Left renal pelvis (tissue), 4 donors: ENCODE measurements at regions not wholly inside any gene's neighbourhood (a gene's known extent, or its start where the extent isn't known, plus 50 kb on each side); places are given as distances from the start of the nearest gene placed in this dataset.

Experiments used
- DNase-seq, 4 donors: peaks; one replicate each; pipeline ENCODE4 v3.0.0-alpha.2; 2013; ENCODE audit warnings: low read depth in 4 of 4, low spot score in 3 of 4

DNA sequence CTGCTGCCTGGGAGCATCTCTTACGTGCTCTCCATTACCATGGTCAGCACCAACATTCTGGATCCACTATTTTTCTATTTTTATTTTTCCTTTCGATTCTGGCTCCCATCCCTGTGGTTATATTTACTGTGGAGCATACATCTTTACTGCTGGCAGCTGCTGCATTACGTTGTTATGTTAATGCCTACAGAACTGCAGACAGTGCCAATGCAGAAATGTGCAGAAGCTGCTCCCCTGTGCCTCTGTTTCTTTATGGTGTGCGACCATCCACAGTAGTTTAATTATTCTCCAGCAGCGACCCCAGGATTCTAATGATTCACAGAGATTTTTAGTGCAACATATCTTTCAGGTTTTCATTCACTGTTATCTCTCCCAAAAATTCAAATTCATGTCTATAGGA lies 911.7 kb upstream of the SLITRK6 start:
- DNase-seq = no peak

DNA sequence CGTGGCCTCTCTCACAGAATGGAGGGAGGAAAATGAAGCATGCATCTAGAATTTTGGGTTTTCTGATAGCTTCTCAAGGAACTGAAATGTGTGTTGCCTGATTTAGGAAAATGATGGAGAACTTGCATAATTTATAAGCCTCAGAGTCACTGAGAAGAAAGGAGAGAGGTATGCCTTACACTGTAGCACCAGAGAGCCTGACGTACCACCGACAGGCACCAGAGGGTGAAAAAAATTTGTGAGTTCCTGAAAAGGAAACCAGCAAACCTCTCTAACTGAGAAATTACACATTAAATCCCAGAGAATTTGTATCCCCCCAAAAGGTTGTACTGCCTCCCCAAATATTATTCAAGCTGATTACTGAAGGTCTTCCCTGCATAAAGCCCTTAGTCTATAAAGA lies 915.3 kb upstream of the SLITRK6 start:
- no peak for DNase-seq

DNA sequence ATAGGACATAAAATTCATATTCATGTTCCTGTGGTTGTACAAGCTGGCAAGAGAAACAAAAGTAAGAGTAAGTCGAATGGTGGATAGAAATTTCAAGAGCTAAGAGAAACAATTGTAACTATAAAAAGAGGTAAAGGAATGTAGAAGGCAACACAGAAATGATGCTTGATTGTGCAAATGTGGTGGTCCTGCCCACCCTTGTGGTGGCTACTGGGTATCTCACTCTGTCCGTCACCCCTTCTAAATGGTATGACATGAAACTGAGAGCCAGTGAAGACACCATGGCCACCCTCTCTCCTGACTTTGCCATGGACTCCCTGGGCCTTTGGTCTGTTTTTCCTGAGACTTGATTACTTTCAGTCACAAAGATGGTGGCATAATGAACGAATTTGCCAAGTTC lies 925.9 kb upstream of the SLITRK6 start:
- DNase-seq = no peak

DNA sequence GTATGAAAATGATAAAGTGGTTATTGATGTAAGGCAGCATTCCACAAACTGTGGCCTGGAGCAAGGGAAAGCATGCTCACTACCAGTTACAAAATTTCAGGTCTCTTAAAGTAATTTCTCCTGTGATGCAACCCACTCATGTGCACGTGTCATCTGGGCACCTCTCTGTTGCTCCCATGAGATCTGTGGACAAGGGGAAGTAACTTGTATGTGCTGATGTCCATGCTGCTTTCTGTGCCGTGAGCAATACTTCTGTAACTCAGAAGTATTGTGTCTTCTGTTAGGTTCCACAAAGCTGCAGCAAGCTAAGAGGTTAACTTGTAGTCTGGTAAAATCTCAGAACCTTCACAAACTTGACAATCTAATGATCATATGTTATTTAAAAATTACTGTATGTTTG lies 930.0 kb upstream of the SLITRK6 start:
- DNase-seq = no peak

DNA sequence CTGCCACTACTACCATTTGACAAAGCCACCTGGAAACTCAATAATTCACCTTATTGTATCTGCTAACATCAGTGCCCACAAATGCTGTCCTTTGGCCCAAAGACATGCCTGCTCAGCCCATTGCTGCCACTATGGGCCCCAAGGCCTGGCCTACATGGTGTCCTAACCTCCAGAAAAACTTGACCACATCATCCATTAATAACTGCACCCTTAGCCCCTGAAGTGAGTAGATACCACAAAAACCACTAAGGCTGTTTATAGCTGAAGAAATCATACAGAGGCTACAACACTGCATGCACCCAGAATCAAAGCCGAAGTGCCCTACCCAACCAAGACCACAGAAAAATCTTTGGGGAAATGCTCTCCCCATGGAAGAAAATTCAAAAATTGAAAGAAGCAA lies 932.8 kb upstream of the SLITRK6 start:
- DNase-seq = no peak

DNA sequence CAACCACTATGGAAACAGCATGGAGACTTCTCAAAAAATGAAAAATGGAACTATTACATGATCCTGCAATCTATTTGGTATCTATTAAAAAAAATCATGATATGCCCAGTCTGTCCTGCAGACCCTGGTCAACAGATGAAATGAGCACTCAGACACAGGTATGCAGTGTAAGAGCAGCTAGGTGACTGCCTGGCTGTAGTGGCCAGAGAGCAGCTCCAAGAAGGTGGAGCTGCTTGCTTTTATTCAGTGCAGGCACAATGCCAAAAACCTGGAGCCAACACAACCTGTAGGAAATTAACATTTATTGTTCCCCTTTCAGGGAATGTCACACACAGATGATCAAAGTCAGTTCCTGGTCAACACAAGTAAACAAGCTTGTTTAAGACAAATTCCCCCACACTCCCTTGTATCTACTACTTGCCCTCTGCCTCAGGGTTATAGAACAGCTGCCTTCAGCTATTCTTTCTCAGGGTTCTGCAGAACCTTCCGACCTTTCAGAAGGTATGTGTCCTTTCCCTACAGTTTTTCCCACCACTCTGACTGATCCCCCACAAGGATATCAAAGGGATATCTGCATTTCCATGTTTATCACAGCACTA lies 933.7 kb upstream of the SLITRK5 start:
- DNase-seq = no peak

DNA sequence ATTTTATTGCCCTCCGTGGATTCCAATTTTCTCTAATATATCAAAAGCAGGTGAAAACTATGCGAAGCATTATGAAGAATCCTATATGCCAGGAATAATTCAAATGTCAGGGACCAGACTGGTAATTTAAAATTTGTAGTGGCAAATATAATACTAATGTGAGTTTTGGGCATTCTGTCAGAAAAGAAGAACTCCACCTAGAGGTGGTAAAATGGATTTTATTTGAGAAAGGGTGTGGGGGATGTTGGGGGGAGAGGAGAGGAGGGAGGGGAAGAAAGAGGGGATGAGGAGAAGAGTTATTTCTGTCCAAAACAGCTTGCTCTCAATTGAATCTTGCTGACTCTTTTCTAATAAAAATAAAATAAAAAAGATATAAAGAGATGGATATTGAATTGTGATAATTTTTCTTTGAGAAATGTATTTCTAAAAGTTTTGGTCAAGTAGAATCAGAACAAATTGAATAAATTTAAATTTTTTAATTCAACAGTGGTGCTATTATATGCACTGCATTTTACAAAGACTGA lies 929.3 kb upstream of the SLITRK5 start:
- DNase-seq = no peak

DNA sequence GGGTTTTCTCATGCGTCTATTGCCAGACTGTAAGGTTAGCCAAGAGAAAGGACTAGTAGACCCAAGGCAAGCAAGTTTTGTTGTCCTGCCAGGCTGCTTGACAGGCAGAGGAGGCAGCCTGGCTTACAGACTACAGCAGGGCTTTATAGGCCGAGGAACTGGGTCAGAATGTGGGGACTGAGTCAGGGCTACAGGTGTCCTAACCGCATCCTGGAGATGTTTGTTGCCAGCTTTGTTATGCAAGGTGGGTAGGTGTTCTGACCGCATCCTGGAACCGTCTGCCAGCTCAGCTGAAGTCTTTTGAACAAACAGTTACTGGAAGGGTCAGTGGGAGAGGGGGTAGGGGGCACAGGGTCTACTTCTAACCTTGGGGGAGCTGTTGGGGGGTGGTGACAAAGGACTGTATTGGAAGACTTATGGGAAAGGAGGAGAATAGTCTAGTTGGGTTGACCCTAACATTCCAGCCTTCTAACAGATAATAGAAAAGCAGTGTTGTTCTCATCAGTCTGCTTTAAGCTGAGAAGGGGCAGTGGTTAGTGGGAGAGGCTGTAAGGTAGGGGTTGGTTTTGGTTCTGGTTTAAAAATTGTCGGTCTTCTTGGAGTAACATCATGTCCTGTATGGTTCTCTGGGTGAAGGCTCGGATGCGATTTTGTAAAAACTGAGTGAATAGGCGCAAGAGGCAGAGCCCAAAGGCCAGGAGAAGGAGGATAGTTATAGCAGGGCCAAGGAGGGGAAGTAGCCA lies 913.8 kb upstream of the SLITRK5 start:
- no peak for DNase-seq

DNA sequence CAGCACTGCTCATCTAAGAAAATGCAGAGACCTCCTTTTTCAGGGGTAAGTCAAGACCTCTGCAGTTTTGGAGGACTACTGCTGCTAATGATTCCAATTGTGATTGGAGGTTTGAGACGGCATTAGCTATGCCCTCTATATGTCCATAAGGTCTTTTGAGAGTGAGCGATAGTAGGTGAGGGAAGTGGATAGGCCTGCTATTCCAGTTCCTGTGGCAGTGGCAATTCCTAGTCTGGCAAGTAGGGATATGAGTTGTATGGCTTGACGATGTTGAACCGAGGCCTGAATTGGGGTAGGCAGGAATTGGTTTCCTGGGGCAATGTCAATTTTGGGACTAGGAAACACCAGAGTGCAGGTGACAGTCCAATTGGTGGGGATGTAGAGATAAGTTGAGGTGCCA lies 913.1 kb upstream of the SLITRK5 start:
- DNase-seq = no peak

DNA sequence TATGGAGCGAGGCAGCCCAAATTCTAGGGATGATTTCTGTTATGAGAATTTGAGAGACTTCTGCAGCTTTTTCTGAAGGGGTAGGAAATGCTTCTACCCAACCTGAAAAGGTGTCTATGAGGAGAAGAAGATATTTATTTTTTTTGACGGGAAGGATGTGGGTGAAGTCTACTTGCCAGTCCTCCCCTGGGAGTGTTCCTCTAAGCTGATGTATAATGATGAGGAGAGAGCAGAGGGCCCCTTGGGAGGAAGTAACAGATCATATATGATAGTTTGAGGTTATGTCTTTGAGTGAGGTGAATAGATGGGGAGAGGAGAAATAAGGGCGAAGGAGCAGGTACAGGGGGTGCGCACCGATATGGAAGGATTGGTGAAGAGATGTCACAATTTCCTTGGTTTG lies 910.6 kb upstream of the SLITRK5 start:
- no peak for DNase-seq

DNA sequence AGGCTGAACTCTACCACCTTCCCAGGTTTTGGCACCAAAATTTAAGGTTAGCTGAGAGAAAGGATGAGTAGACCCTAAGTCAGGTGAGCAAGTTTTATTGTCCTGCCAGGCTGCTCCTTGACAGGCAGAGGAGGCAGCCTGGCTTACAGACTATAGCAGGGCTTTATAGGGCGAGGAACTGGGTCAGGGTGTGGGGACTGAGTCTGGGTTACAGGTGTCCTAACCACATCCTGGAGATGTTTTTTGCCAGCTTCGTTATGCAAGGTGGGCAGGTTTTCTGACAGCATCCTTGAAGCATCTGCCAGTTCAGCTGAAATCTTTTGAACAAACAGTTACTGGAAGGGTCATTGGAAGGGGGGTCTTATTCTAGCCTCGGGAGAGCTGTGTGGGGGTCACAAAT lies 905.7 kb upstream of the SLITRK5 start:
- DNase-seq = no peak

DNA sequence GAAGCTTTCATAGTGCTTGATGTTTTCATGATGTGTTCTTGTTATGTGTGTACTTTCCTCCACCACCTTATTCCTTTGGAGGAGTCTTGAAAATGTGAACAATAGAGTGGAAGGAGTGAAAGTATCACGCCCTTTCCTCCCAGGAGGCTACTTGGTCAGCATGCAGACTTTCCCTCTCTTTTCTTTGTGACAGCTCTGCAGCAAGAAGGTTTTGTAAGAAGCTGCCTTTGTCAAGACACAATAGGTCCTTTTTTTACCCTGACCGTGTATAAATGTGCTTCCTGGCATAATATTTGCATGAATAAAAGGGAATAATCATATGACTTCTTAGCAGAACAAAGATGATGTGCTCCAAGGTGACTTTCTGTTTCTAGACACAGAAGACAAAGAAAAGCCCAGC lies 882.6 kb upstream of the SLITRK5 start:
- no peak for DNase-seq

DNA sequence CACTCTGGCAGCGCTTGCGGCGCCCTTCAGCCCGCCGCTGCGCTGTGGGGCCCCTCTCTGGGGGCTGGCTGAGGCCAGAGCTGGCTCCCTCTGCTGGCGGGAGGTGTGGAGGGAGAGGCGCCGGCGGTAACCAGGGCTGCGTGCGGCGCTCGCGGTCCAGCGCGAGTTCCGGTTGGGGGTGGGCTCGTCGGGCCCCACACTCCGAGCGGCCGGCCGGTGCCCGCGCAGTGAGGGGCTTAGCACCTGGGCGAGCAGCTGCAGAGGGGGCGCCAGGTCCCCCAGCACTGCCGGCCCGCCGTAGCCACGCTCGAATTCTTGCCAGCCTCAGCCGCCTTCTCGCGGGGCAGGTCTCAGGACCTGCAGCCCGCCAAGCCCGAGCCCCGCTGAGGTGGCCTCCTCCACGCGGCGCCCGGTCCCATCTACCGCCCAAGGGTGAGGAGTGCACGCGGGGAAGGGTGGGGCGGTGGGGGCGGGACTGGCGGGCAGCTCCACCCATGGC lies 879.0 kb upstream of the SLITRK5 start:
- no peak for DNase-seq

DNA sequence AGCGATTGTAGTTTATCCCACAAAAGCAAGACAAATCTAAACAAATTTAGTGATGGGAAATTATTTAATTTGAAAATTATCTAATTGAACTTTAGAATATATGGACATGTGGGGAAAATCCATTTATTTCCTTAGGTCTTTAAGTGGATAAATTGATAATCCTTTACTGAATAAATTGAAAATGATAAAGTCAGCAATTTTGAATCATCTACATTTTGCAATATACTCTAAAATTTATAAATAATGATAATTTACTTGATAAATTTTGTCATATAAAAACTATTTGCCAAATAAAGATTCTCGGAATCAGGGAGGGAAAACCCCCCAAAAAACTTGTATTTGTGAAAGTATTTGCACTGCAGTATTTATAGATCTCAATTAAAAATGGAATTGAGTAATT lies 875.3 kb upstream of the SLITRK5 start:
- no peak for DNase-seq

DNA sequence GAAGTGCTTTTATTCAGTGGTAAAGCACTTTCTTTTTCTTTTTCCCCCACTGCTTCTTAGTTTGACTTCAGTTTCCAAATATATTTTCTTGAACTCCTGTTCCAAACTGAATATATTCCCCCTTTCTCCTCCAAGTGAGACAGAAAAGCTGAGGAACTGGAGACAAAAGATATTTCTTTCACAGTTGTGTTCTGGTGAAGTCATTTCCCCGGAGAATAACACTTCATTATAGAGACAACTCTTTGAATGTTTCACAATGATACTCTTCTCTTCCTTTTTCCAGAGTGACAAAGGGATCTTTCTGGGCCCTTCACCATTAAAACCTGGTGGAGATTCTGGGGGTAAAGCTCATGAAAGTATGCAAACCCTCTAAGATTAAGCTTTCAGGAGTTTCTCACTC lies 860.8 kb upstream of the SLITRK5 start:
- no peak for DNase-seq

DNA sequence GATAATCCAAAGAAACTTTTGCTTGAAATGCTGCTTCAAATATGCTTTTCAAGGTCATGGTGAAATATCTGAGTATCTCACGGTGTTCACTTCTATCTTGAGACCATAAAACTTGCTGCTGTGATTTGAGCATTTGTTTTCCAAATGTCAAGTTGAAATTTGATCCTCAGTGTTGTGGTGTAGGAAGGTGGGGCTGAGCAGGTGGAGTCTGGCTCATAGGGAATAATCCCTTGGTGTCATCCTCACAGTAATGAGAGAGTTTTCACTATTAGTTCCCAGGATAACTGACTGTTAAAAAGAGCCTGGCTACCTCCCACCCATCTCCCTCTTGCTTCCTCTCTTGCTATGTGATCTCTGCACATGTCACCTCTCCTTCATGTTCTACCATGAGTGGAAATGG lies 858.0 kb upstream of the SLITRK5 start:
- no peak for DNase-seq

DNA sequence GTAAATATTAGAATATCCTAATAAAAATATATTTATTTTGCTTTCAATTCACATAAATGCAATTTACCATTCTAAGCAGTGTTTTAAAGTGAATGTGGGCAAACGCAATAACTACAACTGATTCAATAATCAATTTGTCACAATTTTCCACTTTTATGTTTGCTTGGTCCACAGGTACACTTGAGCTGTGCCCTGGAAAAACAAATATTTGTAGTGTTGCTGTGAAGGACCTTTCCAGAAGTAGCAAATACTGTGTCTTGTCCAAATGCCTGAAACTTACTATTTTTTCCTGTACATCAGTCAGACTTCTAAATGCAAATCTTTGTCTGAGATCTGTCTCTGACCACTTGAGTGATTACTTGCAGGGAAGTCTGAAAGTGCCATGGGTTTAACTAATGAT lies 845.8 kb upstream of the SLITRK5 start:
- DNase-seq = no peak

DNA sequence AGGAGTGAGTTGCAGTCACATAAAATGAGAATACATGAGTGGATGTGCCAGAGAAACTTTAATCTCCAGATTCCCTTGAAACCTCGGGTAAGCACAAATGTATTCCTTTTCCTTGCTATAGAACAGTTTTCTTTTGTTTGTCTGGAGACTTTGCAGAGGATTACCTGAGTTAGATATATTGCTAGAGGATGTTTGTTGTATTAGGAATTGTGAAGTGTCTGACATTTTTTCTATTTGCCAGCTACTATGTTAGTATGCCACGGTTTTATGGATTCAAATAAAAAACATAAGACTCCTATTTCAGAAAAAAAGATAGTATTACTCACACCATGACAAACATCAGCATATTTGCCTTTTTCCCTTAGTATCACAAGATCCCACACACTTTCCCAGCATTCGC lies 844.9 kb upstream of the SLITRK5 start:
- no peak for DNase-seq

DNA sequence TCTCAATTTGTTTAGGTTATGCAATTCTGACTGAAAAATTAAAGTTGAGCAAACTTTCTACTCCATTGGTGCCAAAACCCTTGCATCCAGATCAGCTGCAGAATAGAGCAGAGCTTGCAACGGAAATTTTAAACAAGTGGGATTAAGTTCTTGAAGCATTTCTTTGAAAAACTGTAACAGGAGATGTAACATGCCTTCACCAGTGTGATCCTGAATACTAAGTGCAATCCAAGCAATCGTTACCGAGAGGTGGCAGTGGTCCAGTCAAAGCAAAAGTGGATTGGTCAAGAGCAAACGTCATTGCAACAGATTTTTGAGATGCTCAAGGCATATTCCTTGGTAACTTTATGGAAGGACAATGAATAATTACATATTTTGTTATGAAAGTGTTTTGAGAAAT lies 841.1 kb upstream of the SLITRK5 start:
- DNase-seq = no peak

DNA sequence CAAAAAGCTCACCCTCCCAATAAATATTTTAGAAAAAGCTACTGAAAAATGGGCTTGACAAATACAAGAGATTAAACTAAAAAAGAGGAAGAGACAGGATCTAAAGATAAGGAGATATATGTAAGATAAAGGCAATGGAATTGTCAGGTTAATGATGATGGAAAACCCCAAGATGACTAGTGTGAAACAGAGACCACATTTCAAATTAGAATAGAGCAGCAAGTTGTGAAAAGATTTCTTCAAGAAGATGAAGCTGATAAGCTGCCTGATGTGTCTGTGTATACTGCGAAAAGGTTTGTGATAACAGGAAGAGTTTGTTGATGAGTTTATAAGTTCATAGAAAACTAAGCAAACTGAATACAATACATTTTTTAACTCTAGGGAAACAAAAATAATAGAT lies 840.1 kb upstream of the SLITRK5 start:
- DNase-seq = no peak

DNA sequence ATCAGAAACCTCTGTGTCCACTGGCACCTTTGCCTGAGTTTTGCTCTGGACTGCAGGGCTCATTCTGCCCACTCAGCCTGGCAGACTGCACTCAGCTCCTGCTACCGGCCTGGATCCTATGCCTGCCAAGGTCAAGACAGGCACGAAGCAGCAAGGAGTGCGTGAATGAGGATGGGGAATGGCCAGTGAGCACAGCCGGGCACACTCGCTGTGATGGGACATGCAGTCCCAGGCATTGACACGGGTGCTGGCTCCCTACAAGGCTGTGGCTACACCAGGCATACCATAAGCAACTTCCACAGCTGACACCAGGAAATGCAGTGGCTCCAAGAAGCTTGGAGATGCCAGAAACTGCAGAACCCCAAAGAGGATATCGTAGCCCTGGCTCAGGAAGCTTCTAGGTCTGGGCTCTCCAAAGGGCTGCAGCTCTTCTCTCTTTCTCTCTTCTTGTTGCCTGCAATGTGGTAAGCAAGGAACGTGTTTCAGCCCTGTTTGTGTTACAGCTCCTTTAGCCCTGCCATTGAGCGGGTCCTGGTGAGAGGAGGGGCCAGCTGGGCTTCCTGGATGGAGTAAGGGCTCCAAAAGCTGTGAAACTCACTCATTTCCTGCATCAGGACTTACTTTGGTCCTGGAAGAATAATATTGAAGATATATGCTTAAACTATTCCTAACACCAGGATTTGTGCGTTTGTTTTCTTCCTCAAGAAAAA lies 832.6 kb upstream of the SLITRK5 start:
- no peak for DNase-seq

DNA sequence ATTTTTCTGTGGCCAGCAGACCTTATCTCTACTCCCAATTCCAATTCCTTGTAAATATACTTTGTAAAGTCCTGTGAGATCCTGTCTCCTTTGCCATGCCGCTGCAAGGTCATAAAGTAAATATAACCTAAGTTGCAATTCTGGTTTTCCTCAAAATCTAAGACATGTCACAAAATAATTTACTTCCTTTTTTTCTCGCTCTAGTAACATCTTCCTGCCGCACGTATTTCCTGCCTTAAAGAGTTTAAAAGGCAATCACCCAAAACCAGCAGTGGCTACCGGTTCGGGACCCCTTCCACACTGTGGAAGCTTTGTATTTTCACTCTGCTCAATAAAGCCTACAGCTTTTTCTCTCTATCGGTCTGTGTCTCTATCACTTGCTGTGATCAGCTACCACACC lies 832.0 kb upstream of the SLITRK5 start:
- DNase-seq = no peak
